ENCODE measurements at regions not wholly inside any gene's neighbourhood (a gene's known extent, or its start where the extent isn't known, plus 50 kb on each side); places are given as distances from the start of the nearest gene placed in this dataset.
"Not testable (repeated sequence)": the region's sequence is repeated elsewhere in the genome, so short reads cannot be mapped to it uniquely, and the experiment has no call there.

- DNase-seq (ENCODE audit: low read depth, low spot score), result peak; percentile 71
Observed at GRCh38 chr5:162209005-162209605, 141.5 kb downstream of the GABRG2 start.

GRCh38 chr5:162214551-162214950, 147.0 kb downstream of the GABRG2 start:
- in situ Hi-C loops (cut with HindIII; ENCODE audit: low pct_unique_long_range_greater_than_20kb, low sequenced_read_pairs), result no loop called here

More at GRCh38 chr5:162209005-162209605, 141.5 kb downstream of the GABRG2 start:
- in situ Hi-C loops (cut with HindIII; ENCODE audit: low pct_unique_long_range_greater_than_20kb, low sequenced_read_pairs), result no loop called here

GRCh38 chr5:162217037-162217436, 149.5 kb downstream of the GABRG2 start:
- DNase-seq (ENCODE audit: low read depth, low spot score), result no peak
- in situ Hi-C loops (cut with HindIII; ENCODE audit: low pct_unique_long_range_greater_than_20kb, low sequenced_read_pairs), result no loop called here

More at GRCh38 chr5:162214551-162214950, 147.0 kb downstream of the GABRG2 start:
- no peak for DNase-seq (ENCODE audit: low read depth, low spot score)

- DNase-seq (ENCODE audit: low read depth, low spot score), result no peak
- in situ Hi-C loops (cut with HindIII; ENCODE audit: low pct_unique_long_range_greater_than_20kb, low sequenced_read_pairs), result no loop called here
Observed at GRCh38 chr5:162221910-162222309, 154.3 kb downstream of the GABRG2 start.

GRCh38 chr5:162227075-162227474, 159.5 kb downstream of the GABRG2 start:
- peak; percentile 15 for DNase-seq (ENCODE audit: low read depth, low spot score)
- in situ Hi-C loops (cut with HindIII; ENCODE audit: low pct_unique_long_range_greater_than_20kb, low sequenced_read_pairs), result no loop called here

- DNase-seq (ENCODE audit: low read depth, low spot score), result no peak
- in situ Hi-C loops (cut with HindIII; ENCODE audit: low pct_unique_long_range_greater_than_20kb, low sequenced_read_pairs), result no loop called here
Observed at GRCh38 chr5:162230348-162230747, 162.8 kb downstream of the GABRG2 start.

GRCh38 chr5:162231522-162231921, 163.9 kb downstream of the GABRG2 start:
- in situ Hi-C loops (cut with HindIII; ENCODE audit: low pct_unique_long_range_greater_than_20kb, low sequenced_read_pairs), result no loop called here
- no peak for DNase-seq (ENCODE audit: low read depth, low spot score)

GRCh38 chr5:162240734-162241133, 173.2 kb downstream of the GABRG2 start:
- no peak for DNase-seq (ENCODE audit: low read depth, low spot score)
- in situ Hi-C loops (cut with HindIII; ENCODE audit: low pct_unique_long_range_greater_than_20kb, low sequenced_read_pairs), result no loop called here

- in situ Hi-C loops (cut with HindIII; ENCODE audit: low pct_unique_long_range_greater_than_20kb, low sequenced_read_pairs), result no loop called here
- no peak for DNase-seq (ENCODE audit: low read depth, low spot score)
Observed at GRCh38 chr5:162242416-162242815, 174.8 kb downstream of the GABRG2 start.

GRCh38 chr5:162243651-162244050, 176.1 kb downstream of the GABRG2 start:
- DNase-seq (ENCODE audit: low read depth, low spot score), result no peak
- in situ Hi-C loops (cut with HindIII; ENCODE audit: low pct_unique_long_range_greater_than_20kb, low sequenced_read_pairs), result no loop called here

- in situ Hi-C loops (cut with HindIII; ENCODE audit: low pct_unique_long_range_greater_than_20kb, low sequenced_read_pairs), result no loop called here
- DNase-seq (ENCODE audit: low read depth, low spot score), result peak; percentile 37
Observed at GRCh38 chr5:162248107-162248713, 180.6 kb downstream of the GABRG2 start.

- in situ Hi-C loops (cut with HindIII; ENCODE audit: low pct_unique_long_range_greater_than_20kb, low sequenced_read_pairs), result no loop called here
- DNase-seq (ENCODE audit: low read depth, low spot score), result no peak
Observed at GRCh38 chr5:162256711-162257110, 189.1 kb downstream of the GABRG2 start.

GRCh38 chr5:162268694-162269481, 201.3 kb downstream of the GABRG2 start:
- DNase-seq (ENCODE audit: low read depth, low spot score), result no peak
- in situ Hi-C loops (cut with HindIII; ENCODE audit: low pct_unique_long_range_greater_than_20kb, low sequenced_read_pairs), result no loop called here

GRCh38 chr5:162272417-162272816, 204.8 kb downstream of the GABRG2 start:
- in situ Hi-C loops (cut with HindIII; ENCODE audit: low pct_unique_long_range_greater_than_20kb, low sequenced_read_pairs), result no loop called here
- DNase-seq (ENCODE audit: low read depth, low spot score), result no peak

GRCh38 chr5:162274679-162275078, 207.1 kb downstream of the GABRG2 start:
- in situ Hi-C loops (cut with HindIII; ENCODE audit: low pct_unique_long_range_greater_than_20kb, low sequenced_read_pairs), result no loop called here
- no peak for DNase-seq (ENCODE audit: low read depth, low spot score)

GRCh38 chr5:162275387-162275786, 207.8 kb downstream of the GABRG2 start:
- DNase-seq (ENCODE audit: low read depth, low spot score); in situ Hi-C loops (cut with HindIII; ENCODE audit: low pct_unique_long_range_greater_than_20kb, low sequenced_read_pairs): not testable (repeated sequence)

GRCh38 chr5:162282191-162282590, 214.6 kb downstream of the GABRG2 start:
- in situ Hi-C loops (cut with HindIII; ENCODE audit: low pct_unique_long_range_greater_than_20kb, low sequenced_read_pairs), result no loop called here
- no peak for DNase-seq (ENCODE audit: low read depth, low spot score)

GRCh38 chr5:162283609-162284008, 216.0 kb downstream of the GABRG2 start:
- no peak for DNase-seq (ENCODE audit: low read depth, low spot score)
- in situ Hi-C loops (cut with HindIII; ENCODE audit: low pct_unique_long_range_greater_than_20kb, low sequenced_read_pairs), result no loop called here

Data from SK-MEL-5 (cell line).